ENCODE measurements at regions not wholly inside any gene's neighbourhood (a gene's known extent, or its start where the extent isn't known, plus 50 kb on each side); places are given as distances from the start of the nearest gene placed in this dataset.

GRCh38 chr7:113717739-113718138 is 201.1 kb downstream of the PPP1R3A start:
- peak in 1 of 9 donors; percentile 15 for TF ChIP-seq CTCF (IDR thresholded peaks at IDR 0.05)
- Histone ChIP-seq H3K27me3 (no peaks in the 10 kb centered on the region), H3K4me1 (peaks cover 0 to 13% (median 4%) of the 10 kb centered on the region in 9 donors), H3K9me3 (no peaks in the 10 kb centered on the region), H3K4me3 (no peak overlapping the region), H3K27ac (no peak overlapping the region), H3K36me3 (no peaks in the 10 kb centered on the region)
- WGBS, 2 donors = 55 to 68% methylated on average over 1 of the region's 1 CpG
- ATAC-seq (no peak), DNase-seq (no peak)
- intact Hi-C loops (cut with DNase I) = loop anchor here in 1 of 10 donors (5.0 kb wide), 1 partner anchor 200 kb away; the partner anchor contains the start of gene PPP1R3A

GRCh38 chr7:113715981-113716856 is 202.6 kb downstream of the PPP1R3A start:
- no peak for TF ChIP-seq CTCF (IDR thresholded peaks at IDR 0.05)
- Histone ChIP-seq H3K9me3 (peaks cover 0 to 11% (median 0%) of the 10 kb centered on the region in 11 donors), H3K27me3 (no peaks in the 10 kb centered on the region), H3K4me3 (no peak overlapping the region), H3K4me1 (peaks cover 0 to 13% (median 4%) of the 10 kb centered on the region in 9 donors), H3K36me3 (no peaks in the 10 kb centered on the region), H3K27ac (peak overlapping the region; percentile 39 to 88 (median 78))
- WGBS, 2 donors = 39 to 41% methylated on average over 8 of the region's 8 CpGs
- DNase-seq = peak in 1 of 2 donors; percentile 42
- intact Hi-C loops (cut with DNase I) = loop anchor here in 1 of 10 donors (5.0 kb wide), 1 partner anchor 201 kb away; the partner anchor contains the start of gene PPP1R3A
- peak; percentile 52 to 99 (median 95) for ATAC-seq

- intact Hi-C loops (cut with DNase I) = loop anchor here in 1 of 10 donors (5.0 kb wide), 1 partner anchor 202 kb away; the partner anchor contains the start of gene PPP1R3A
- Histone ChIP-seq H3K27me3 (no peaks in the 10 kb centered on the region), H3K4me1 (peaks cover 0 to 13% (median 4%) of the 10 kb centered on the region in 9 donors), H3K4me3 (no peak overlapping the region), H3K9me3 (peaks cover 0 to 13% (median 0%) of the 10 kb centered on the region in 11 donors), H3K27ac (peak overlapping the region in 9 of 10 donors; percentile 50 to 88 (median 78)), H3K36me3 (no peaks in the 10 kb centered on the region)
- no peak for TF ChIP-seq CTCF (IDR thresholded peaks at IDR 0.05)
- ATAC-seq (peak in 4 of 8 donors; percentile 25 to 67 (median 58)), DNase-seq (no peak)
- 31 to 64% methylated on average over 1 of the region's 1 CpG for WGBS, 2 donors
Measured at GRCh38 chr7:113715262-113715661, 203.5 kb downstream of the PPP1R3A start.

- no peak overlapping the region for H3K4me3 ChIP-seq
- H3K4me1 ChIP-seq = no peaks in the 10 kb centered on the region
- H3K27ac ChIP-seq = no peak overlapping the region
- peaks cover 0 to 13% (median 0%) of the 10 kb centered on the region in 11 donors for H3K9me3 ChIP-seq
- no peaks in the 10 kb centered on the region for H3K27me3 ChIP-seq
- no peaks in the 10 kb centered on the region for H3K36me3 ChIP-seq
- peak in 6 of 8 donors; percentile 55 to 70 (median 60) for ATAC-seq
- peak in 1 of 2 donors; percentile 44 for DNase-seq
- 38 to 44% methylated on average over 4 of the region's 4 CpGs for WGBS, 2 donors
- TF ChIP-seq CTCF (IDR thresholded peaks at IDR 0.05) = peak; percentile 66 to 96 (median 92)
- intact Hi-C loops (cut with DNase I) = no loop called here
Measured at GRCh38 chr7:113710310-113711096, 208.3 kb downstream of the PPP1R3A start.
